NT2/D1 (cell line): ENCODE measurements at regions not wholly inside any gene's neighbourhood (a gene's known extent, or its start where the extent isn't known, plus 50 kb on each side); places are given as distances from the start of the nearest gene placed in this dataset.

Experiments
- DNase-seq: peaks from one replicate; pipeline ENCODE4 v3.0.0-alpha.2; 2011; ENCODE audit warnings: low read depth, low spot score
- H3K27me3 ChIP-seq: 2 replicates; pipeline ENCODE4 v1.6.0; 2011; ENCODE audit warnings: mild to moderate bottlenecking; ENCODE audit not compliant: insufficient read length, insufficient read depth
- H3K36me3 ChIP-seq: 2 replicates; pipeline ENCODE4 v1.6.1; 2011; ENCODE audit warnings: mild to moderate bottlenecking, low read length, mixed read lengths; ENCODE audit not compliant: insufficient read depth, insufficient read length
- H3K4me1 ChIP-seq: 2 replicates; pipeline ENCODE4 v1.5.1; 2011; ENCODE audit not compliant: insufficient read depth, insufficient read length
- H3K4me3 ChIP-seq: 2 replicates; pipeline ENCODE4 v1.5.1; 2011; ENCODE audit warnings: low read depth; ENCODE audit not compliant: insufficient read length
- H3K9ac ChIP-seq: 2 replicates; pipeline ENCODE4 v1.6.0; 2011; ENCODE audit warnings: low read depth; ENCODE audit not compliant: insufficient read length
- H3K9me3 ChIP-seq: 2 replicates; pipeline ENCODE4 v1.5.1; 2011; ENCODE audit warnings: mild to moderate bottlenecking, low read length; ENCODE audit not compliant: insufficient read depth
- SUZ12 ChIP-seq: IDR thresholded peaks from 2 replicates; pipeline ENCODE4 v1.6.1; 2011; ENCODE audit not compliant: insufficient read length, insufficient read depth; ENCODE audit errors: extremely low read depth
- YY1 ChIP-seq: IDR thresholded peaks from 2 replicates; pipeline ENCODE4 v1.6.1; 2011; ENCODE audit not compliant: insufficient read length, insufficient read depth
- ZNF274 ChIP-seq: IDR thresholded peaks from 2 replicates; pipeline ENCODE4 v1.6.1; 2011; ENCODE audit warnings: mild to moderate bottlenecking, low read depth, low read length

DNA sequence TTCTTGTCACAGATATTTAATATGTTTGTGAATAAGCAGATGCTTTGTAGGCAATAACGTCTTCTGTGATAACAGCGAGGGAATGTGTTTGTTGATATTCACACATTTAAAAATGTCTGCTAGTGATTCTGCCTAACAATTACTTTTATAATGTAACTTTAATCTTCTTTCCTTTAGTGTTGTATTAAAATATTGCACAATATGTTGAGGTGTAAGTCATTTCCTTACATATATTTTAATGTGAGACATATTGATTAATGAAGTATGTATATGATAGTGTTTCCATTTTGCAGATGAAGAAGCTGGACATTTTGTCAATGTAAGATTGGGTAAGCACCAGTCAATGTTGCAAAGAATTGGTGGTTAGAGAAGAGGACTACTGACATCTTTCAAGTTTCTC is 324.4 kb downstream of the SLITRK1 start:
- DNase-seq, result no peak
- Histone ChIP-seq H3K36me3 (no peaks in the 10 kb centered on the region), H3K4me1 (no peaks in the 10 kb centered on the region), H3K27me3 (no peaks in the 10 kb centered on the region), H3K9me3 (no peaks in the 10 kb centered on the region), H3K4me3 (no peak overlapping the region), H3K9ac (no peak overlapping the region)
- no peak for TF ChIP-seq YY1
- no peak for TF ChIP-seq ZNF274
- no peak for TF ChIP-seq SUZ12

DNA sequence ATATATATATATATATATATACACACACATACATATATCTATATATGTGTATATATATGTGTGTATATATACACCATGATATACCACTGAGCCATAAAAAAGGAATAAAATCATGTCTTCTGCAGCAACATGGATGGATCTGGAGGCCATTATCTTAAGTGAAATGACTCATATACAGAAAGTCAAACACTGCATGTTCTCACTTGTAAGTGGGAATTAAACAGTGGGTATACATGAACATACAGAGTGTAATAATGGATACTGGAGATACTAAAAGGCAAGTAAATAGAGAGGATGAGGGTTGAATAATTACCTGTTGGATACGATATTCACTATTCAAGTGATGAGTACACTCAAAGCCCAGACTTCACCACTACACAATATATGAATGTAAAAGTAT is 332.6 kb downstream of the SLITRK1 start:
- no peak for DNase-seq
- TF ChIP-seq ZNF274 (no peak), YY1 (no peak), SUZ12 (no peak)
- Histone ChIP-seq H3K4me3 (no peak overlapping the region), H3K27me3 (no peaks in the 10 kb centered on the region), H3K36me3 (no peaks in the 10 kb centered on the region), H3K4me1 (no peaks in the 10 kb centered on the region), H3K9me3 (no peaks in the 10 kb centered on the region), H3K9ac (no peak overlapping the region)

DNA sequence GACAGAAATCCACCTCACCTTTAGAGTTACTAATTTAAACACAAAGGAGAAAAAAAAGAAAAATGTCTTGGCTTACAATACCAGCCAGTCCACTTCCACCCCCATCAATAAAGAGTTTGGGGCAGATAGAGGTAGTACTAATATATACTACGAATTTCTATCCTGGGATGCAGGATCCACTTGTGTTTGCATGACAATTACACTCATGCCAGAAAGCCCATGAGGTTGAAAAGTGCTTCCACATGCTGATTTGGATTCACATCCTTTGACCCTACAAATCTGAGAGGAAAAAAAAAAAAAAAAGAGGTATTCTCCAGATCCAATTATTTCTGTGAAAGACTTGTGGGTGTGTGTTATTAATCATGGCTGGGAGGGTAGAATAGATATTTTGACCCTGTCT is 335.2 kb downstream of the SLITRK1 start:
- no peak for TF ChIP-seq YY1
- H3K4me3 ChIP-seq, result no peak overlapping the region
- DNase-seq, result no peak
- H3K4me1 ChIP-seq, result no peaks in the 10 kb centered on the region
- no peaks in the 10 kb centered on the region for H3K9me3 ChIP-seq
- no peaks in the 10 kb centered on the region for H3K27me3 ChIP-seq
- H3K36me3 ChIP-seq, result no peaks in the 10 kb centered on the region
- no peak overlapping the region for H3K9ac ChIP-seq

DNA sequence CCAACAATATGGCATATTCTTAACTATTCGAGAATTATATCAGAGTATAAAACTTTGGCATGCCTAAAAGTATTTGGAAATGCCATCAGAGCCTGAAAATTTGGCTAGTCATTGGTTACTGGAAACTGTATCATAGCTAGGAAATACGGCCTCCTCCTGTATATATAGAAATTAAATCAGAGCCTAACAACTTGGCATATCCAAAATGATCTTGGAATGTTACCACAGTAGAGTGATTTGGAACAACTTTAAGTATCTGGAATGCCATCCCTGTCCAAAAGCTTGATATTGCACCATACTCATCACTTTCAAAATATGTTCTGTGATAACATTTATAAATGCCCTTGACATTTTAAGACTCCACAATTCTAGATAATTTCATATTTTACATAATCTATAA is 335.8 kb downstream of the SLITRK1 start:
- no peaks in the 10 kb centered on the region for H3K4me1 ChIP-seq
- TF ChIP-seq YY1, result no peak
- TF ChIP-seq ZNF274, result no peak
- no peak for TF ChIP-seq SUZ12
- no peaks in the 10 kb centered on the region for H3K27me3 ChIP-seq
- no peak overlapping the region for H3K9ac ChIP-seq
- no peaks in the 10 kb centered on the region for H3K9me3 ChIP-seq
- no peaks in the 10 kb centered on the region for H3K36me3 ChIP-seq
- no peak for DNase-seq
- H3K4me3 ChIP-seq, result no peak overlapping the region

DNA sequence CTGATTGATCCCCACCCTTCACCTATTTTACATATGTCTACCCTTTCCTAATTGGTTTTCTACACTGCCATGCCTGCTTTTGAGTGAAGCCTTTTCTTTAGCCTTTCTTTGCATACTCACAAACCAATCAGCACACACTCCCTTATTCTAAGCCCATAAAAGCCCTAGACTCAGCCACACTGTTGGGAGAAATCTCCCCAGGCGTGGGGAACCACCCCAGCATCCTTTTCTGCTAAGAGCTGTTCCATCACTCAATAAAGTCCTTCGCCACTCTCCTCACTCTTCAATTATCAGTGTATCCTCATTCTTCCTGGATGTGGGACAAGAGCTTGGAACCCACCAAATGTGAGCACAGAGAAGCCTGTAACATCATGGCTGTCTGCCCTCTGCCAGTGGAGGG is 343.6 kb downstream of the SLITRK1 start:
- no peak for TF ChIP-seq SUZ12
- TF ChIP-seq ZNF274, result no peak
- TF ChIP-seq YY1, result no peak

DNA sequence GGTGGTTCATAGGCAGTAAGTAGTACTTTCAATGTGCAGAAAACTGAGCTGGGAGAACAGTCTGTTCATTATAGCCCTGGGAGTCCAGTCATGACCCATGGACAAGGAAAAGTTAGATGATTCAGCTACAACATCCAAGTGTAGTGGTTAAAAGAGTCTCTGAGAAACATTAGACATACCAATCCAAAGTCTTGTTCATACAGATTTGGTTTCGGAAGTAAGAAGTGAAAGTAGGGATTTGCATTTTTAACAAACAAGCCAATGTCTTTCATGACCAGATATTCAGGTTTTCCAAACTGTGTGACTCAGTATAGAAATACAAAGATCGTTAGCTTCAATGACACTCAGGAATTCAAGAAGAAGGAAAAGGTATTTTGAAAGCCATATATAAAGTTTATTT is 345.3 kb downstream of the SLITRK1 start:
- Histone ChIP-seq H3K27me3 (no peaks in the 10 kb centered on the region), H3K9ac (no peak overlapping the region), H3K4me1 (no peaks in the 10 kb centered on the region), H3K4me3 (no peak overlapping the region), H3K9me3 (peaks cover 9% of the 10 kb centered on the region; the same call in 1 of the 2 replicates), H3K36me3 (no peaks in the 10 kb centered on the region)
- no peak for DNase-seq
- no peak for TF ChIP-seq ZNF274
- no peak for TF ChIP-seq SUZ12
- TF ChIP-seq YY1, result no peak

More for the DNA sequence above, 343.6 kb downstream of the SLITRK1 start:
- Histone ChIP-seq H3K4me1 (no peaks in the 10 kb centered on the region), H3K9ac (no peak overlapping the region), H3K27me3 (no peaks in the 10 kb centered on the region), H3K4me3 (no peak overlapping the region), H3K36me3 (no peaks in the 10 kb centered on the region), H3K9me3 (peaks cover 9% of the 10 kb centered on the region; the same call in 1 of the 2 replicates)
- no peak for DNase-seq

DNA sequence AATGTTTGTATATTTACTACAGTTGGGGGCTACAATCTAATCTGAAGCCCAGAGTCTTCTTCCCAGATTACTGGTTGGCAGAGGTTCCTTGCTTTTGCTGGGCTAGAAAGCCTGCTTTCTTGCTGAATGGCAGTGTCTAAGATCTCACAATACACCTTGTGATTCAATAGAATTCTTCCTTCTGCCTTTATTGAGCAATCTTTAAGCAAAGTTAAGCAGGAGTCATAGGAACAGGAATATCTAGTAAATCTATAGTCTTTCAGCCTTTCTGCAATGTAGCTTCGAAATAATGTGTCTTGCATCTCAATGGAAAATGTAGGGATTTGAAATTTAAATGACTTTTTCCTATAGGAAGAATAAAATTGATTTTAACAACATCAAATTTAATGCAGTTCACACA is 346.1 kb downstream of the SLITRK1 start:
- TF ChIP-seq SUZ12 (no peak), YY1 (no peak)
- no peaks in the 10 kb centered on the region for H3K27me3 ChIP-seq
- H3K36me3 ChIP-seq, result no peaks in the 10 kb centered on the region
- DNase-seq, result no peak
- H3K4me3 ChIP-seq, result no peak overlapping the region
- no peak overlapping the region for H3K9ac ChIP-seq
- no peaks in the 10 kb centered on the region for H3K4me1 ChIP-seq
- peaks cover 9% of the 10 kb centered on the region; the same call in 1 of the 2 replicates for H3K9me3 ChIP-seq

DNA sequence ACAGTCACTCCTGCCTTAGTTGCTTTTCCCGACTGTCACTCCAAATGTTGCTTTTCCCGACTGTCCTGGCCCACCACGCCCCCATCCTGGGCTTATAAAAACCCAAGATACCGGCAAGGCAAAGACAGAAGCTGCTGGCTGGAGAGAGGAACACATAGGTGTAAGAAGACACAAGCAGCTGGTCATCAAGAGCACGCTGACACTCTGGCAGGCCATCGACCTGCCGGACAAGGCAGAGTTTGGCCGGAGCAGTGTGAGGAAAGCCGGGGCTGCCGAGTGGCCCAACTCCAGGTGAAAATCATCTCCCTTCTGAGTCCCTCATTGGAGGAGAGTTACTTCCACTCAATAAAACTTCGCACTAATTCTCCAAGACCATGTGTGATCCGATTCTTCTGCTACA is 349.5 kb downstream of the SLITRK1 start:
- TF ChIP-seq YY1, result no peak
- no peak for TF ChIP-seq ZNF274
- no peak for TF ChIP-seq SUZ12
- no peaks in the 10 kb centered on the region for H3K9me3 ChIP-seq
- H3K4me3 ChIP-seq, result no peak overlapping the region
- no peak overlapping the region for H3K9ac ChIP-seq
- H3K27me3 ChIP-seq, result no peaks in the 10 kb centered on the region
- no peak for DNase-seq
- no peaks in the 10 kb centered on the region for H3K4me1 ChIP-seq
- H3K36me3 ChIP-seq, result no peaks in the 10 kb centered on the region
